A549 (cell line): ENCODE measurements at regions not wholly inside any gene's neighbourhood (a gene's known extent, or its start where the extent isn't known, plus 50 kb on each side); places are given as distances from the start of the nearest gene placed in this dataset.

Experiments used
- EP300 ChIP-seq, 2 experiments: fragments of >200 bp; sonication (Bioruptor Twin); formaldehyde crosslinking; IDR thresholded peaks; 2 replicates in 1 of 2; 3 replicates in 1 of 2; pipeline ENCODE4 v1.6.1; 2016 to 2017
- MYC ChIP-seq: IDR thresholded peaks from 2 replicates; pipeline ENCODE4 v1.6.1; 2012; ENCODE audit warnings: mild to moderate bottlenecking, inconsistent platforms, low read length, improper control_type of control experiment, borderline replicate concordance
- POLR2A ChIP-seq: IDR thresholded peaks from 2 replicates; pipeline ENCODE4 v1.6.1; 2012; ENCODE audit warnings: mild to moderate bottlenecking, low read length
- RAD21 ChIP-seq, 2 experiments: fragments of >200 bp in 1 of 2; sonication (Bioruptor Twin) in 1 of 2; formaldehyde crosslinking in 1 of 2; IDR thresholded peaks in 1 of 2; conservative IDR thresholded peaks in 1 of 2; 2 replicates in 1 of 2; 3 replicates in 1 of 2; pipeline ENCODE4 v1.6.1; 2012 to 2018; ENCODE audit warnings: inconsistent platforms in 1 of 2
- RFX5 ChIP-seq: fragments of 450-650 bp; IDR thresholded peaks from 2 replicates; pipeline ENCODE4 v1.7.1; 2014; ENCODE audit warnings: antibody characterized with exemption, mild to moderate bottlenecking, moderate library complexity
- TF ChIP-seq, protein P1 (sequence below): fragments of >200 bp; sonication (Bioruptor Twin); formaldehyde crosslinking; IDR thresholded peaks from 3 replicates; pipeline ENCODE4 v1.5.1; 2016
- TF ChIP-seq, protein P2 (sequence below): fragments of 150-350 bp; IDR thresholded peaks from 2 replicates; pipeline ENCODE4 v1.6.1; 2014; ENCODE audit warnings: low read depth, mild to moderate bottlenecking, low read length
- TF ChIP-seq, protein P3 (sequence below): IDR thresholded peaks from 2 replicates; pipeline ENCODE4 v1.6.1; 2012

DNA sequence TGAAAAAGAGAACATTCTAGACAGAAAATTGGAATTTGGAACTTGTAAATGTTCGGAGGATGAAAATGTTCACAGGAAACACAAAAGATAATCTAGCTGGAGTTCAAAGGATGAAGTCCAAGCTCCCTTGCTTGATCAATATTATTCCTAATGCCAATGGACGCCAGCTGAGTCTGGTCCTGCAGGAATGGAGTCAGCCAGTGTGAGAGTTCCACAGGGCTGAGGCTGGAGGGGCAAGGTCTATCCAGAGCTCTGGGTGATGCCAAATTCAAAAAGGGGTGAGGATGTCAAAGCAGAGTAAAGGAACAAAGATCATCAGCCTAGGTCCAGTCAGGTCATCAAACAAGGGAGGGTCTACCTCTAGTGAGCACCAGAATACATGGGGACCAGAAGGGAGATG is 78.5 kb upstream of the CTNNA2 start:
- TF ChIP-seq, protein P1, sequence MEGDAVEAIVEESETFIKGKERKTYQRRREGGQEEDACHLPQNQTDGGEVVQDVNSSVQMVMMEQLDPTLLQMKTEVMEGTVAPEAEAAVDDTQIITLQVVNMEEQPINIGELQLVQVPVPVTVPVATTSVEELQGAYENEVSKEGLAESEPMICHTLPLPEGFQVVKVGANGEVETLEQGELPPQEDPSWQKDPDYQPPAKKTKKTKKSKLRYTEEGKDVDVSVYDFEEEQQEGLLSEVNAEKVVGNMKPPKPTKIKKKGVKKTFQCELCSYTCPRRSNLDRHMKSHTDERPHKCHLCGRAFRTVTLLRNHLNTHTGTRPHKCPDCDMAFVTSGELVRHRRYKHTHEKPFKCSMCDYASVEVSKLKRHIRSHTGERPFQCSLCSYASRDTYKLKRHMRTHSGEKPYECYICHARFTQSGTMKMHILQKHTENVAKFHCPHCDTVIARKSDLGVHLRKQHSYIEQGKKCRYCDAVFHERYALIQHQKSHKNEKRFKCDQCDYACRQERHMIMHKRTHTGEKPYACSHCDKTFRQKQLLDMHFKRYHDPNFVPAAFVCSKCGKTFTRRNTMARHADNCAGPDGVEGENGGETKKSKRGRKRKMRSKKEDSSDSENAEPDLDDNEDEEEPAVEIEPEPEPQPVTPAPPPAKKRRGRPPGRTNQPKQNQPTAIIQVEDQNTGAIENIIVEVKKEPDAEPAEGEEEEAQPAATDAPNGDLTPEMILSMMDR, result no peak
- TF ChIP-seq RAD21 (conservative IDR thresholded peaks at IDR 0.05 in 1 of 2, IDR thresholded peaks at IDR 0.05 in 1 of 2), result no peak
- no peak for TF ChIP-seq RFX5
- no peak for TF ChIP-seq EP300 (IDR thresholded peaks at IDR 0.05)
- TF ChIP-seq POLR2A, result no peak
- TF ChIP-seq, protein P2, sequence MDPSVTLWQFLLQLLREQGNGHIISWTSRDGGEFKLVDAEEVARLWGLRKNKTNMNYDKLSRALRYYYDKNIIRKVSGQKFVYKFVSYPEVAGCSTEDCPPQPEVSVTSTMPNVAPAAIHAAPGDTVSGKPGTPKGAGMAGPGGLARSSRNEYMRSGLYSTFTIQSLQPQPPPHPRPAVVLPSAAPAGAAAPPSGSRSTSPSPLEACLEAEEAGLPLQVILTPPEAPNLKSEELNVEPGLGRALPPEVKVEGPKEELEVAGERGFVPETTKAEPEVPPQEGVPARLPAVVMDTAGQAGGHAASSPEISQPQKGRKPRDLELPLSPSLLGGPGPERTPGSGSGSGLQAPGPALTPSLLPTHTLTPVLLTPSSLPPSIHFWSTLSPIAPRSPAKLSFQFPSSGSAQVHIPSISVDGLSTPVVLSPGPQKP, result no peak
- TF ChIP-seq MYC, result no peak
- TF ChIP-seq, protein P3, sequence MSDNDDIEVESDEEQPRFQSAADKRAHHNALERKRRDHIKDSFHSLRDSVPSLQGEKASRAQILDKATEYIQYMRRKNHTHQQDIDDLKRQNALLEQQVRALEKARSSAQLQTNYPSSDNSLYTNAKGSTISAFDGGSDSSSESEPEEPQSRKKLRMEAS, result no peak
